Hematopoietic multipotent progenitor cell (in vitro differentiated cells): ENCODE measurements at regions not wholly inside any gene's neighbourhood (a gene's known extent, or its start where the extent isn't known, plus 50 kb on each side); places are given as distances from the start of the nearest gene placed in this dataset.

Source experiments
- DNase-seq, 3 donors: peaks; one replicate each; pipeline ENCODE4 v3.0.0-alpha.2; 2011 to 2015; ENCODE audit warnings: low read depth in 2 of 3, low spot score in 2 of 3

- DNase-seq: no peak
These were observed 258.1 kb upstream of the VCX3A start for GRCh38 chrX:6793000-6793399.

- DNase-seq: no peak
These were observed 249.0 kb upstream of the VCX3A start for GRCh38 chrX:6783912-6784311.

- no peak for DNase-seq
These were observed 247.9 kb upstream of the VCX3A start for GRCh38 chrX:6782831-6783230.

- no peak for DNase-seq
These were observed 243.9 kb upstream of the VCX3A start for GRCh38 chrX:6778544-6779503.

GRCh38 chrX:6777238-6778002, 242.5 kb upstream of the VCX3A start:
- no peak for DNase-seq

- DNase-seq: no peak
These were observed 236.0 kb upstream of the VCX3A start for GRCh38 chrX:6770936-6771335.

- no peak for DNase-seq
These were observed 234.0 kb upstream of the VCX3A start for GRCh38 chrX:6768881-6769280.

- no peak for DNase-seq
These were observed 226.3 kb upstream of the VCX3A start for GRCh38 chrX:6761251-6761650.

GRCh38 chrX:6759655-6760375, 224.9 kb upstream of the VCX3A start:
- DNase-seq: no peak

GRCh38 chrX:6758234-6758633, 223.3 kb upstream of the VCX3A start:
- DNase-seq: no peak

- no peak for DNase-seq
These were observed 222.7 kb upstream of the VCX3A start for GRCh38 chrX:6757631-6758030.

GRCh38 chrX:6748595-6748994, 213.7 kb upstream of the VCX3A start:
- no peak for DNase-seq

GRCh38 chrX:6738518-6739470, 203.9 kb upstream of the VCX3A start:
- DNase-seq: no peak

GRCh38 chrX:6734844-6735634, 200.1 kb upstream of the VCX3A start:
- DNase-seq: no peak

- DNase-seq: peak in 1 of 3 donors; percentile 1
These were observed 197.2 kb upstream of the VCX3A start for GRCh38 chrX:6732101-6732500.

- DNase-seq: peak in 1 of 3 donors; percentile 6
These were observed 194.7 kb upstream of the VCX3A start for GRCh38 chrX:6729626-6730025.

- no peak for DNase-seq
These were observed 183.8 kb upstream of the VCX3A start for GRCh38 chrX:6718766-6719165.

- DNase-seq: no peak
These were observed 173.9 kb upstream of the VCX3A start for GRCh38 chrX:6708676-6709380.

- DNase-seq: no peak
These were observed 173.1 kb upstream of the VCX3A start for GRCh38 chrX:6708041-6708440.
